ENCODE measurements at regions not wholly inside any gene's neighbourhood (a gene's known extent, or its start where the extent isn't known, plus 50 kb on each side); places are given as distances from the start of the nearest gene placed in this dataset.

GRCh38 chr12:123064366-123064765 lies 83.9 kb downstream of the ARL6IP4 start:
- no peak for TF ChIP-seq CTCF (IDR thresholded peaks at IDR 0.05; ENCODE audit: insufficient read depth, low read length)
- no peak for TF ChIP-seq REST (IDR thresholded peaks at IDR 0.05; ENCODE audit: insufficient replicate concordance, low read depth)
- no peak for TF ChIP-seq SPI1 (IDR thresholded peaks at IDR 0.05; ENCODE audit: borderline replicate concordance, low read depth)
- TF ChIP-seq GABPA (IDR thresholded peaks at IDR 0.05; ENCODE audit: low read depth), result no peak

Measured in HL-60 (cell line).